Gastrocnemius medialis (tissue), 4 donors: ENCODE measurements at regions not wholly inside any gene's neighbourhood (a gene's known extent, or its start where the extent isn't known, plus 50 kb on each side); places are given as distances from the start of the nearest gene placed in this dataset.

Source experiments
- POLR2A ChIP-seq, 2 donors: fragments of 450-650 bp; IDR thresholded peaks; one replicate each; pipeline ENCODE4 v1.6.1; 2017; ENCODE audit warnings: antibody characterized with exemption in 2 of 2, mild to moderate bottlenecking in 2 of 2, moderate library complexity in 2 of 2
- TF ChIP-seq, protein P1 (sequence below), 5 experiments: fragments of 450-650 bp in 3 of 5; fragments of 200-600 bp in 2 of 5; sonication (generic) in 2 of 5; IDR thresholded peaks in 4 of 5; conservative IDR thresholded peaks in 1 of 5; 1 replicate in 4 of 5; 2 replicates in 1 of 5; pipeline ENCODE4 v1.5.1; 2016 to 2019; ENCODE audit warnings: antibody characterized with exemption in 5 of 5, mild to moderate bottlenecking in 3 of 5, moderate library complexity in 3 of 5

DNA sequence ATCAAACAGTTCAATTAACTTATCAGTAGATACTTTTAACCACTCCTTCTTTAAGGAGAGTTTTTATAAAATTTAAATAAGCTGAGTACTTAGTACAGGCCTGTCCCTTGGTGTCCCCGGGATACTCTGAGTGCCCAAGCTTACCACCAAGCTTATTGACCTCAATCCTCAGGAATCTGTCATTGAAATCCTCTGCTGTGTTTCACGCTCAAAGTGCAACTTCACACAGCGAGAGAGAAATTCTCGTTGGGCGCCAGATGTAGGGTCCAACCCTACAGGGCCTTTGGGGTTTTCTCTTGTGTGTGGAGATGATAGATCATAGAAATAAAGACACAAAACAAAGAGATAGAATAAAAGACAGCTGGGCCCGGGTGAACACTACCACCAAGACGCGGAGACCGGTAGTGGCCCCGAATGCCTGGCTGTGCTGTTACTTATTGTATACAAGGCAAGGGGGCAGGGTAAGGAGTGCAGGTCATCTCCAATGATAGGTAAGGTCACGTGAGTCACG lies 65.3 kb upstream of the ARL4D start:
- no peak for TF ChIP-seq POLR2A (IDR thresholded peaks at IDR 0.05)
- TF ChIP-seq, protein P1, sequence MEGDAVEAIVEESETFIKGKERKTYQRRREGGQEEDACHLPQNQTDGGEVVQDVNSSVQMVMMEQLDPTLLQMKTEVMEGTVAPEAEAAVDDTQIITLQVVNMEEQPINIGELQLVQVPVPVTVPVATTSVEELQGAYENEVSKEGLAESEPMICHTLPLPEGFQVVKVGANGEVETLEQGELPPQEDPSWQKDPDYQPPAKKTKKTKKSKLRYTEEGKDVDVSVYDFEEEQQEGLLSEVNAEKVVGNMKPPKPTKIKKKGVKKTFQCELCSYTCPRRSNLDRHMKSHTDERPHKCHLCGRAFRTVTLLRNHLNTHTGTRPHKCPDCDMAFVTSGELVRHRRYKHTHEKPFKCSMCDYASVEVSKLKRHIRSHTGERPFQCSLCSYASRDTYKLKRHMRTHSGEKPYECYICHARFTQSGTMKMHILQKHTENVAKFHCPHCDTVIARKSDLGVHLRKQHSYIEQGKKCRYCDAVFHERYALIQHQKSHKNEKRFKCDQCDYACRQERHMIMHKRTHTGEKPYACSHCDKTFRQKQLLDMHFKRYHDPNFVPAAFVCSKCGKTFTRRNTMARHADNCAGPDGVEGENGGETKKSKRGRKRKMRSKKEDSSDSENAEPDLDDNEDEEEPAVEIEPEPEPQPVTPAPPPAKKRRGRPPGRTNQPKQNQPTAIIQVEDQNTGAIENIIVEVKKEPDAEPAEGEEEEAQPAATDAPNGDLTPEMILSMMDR (IDR thresholded peaks at IDR 0.05 in 4 of 5, conservative IDR thresholded peaks at IDR 0.05 in 1 of 5), result no peak
